Panc1 (cell line): ENCODE measurements at regions not wholly inside any gene's neighbourhood (a gene's known extent, or its start where the extent isn't known, plus 50 kb on each side); places are given as distances from the start of the nearest gene placed in this dataset.

ENCODE experiments used
- POLR2AphosphoS5 ChIP-seq: IDR thresholded peaks from 2 replicates; pipeline ENCODE4 v1.6.1; 2012; ENCODE audit warnings: mild to moderate bottlenecking, low read depth, low read length, moderate library complexity
- SIN3A ChIP-seq: IDR thresholded peaks from 2 replicates; pipeline ENCODE4 v1.6.1; 2012; ENCODE audit warnings: low read depth, mild to moderate bottlenecking, low read length, moderate library complexity, borderline replicate concordance; ENCODE audit not compliant: insufficient read depth
- TF ChIP-seq, protein P1 (sequence below): fragments of 450-650 bp; IDR thresholded peaks from 2 replicates; pipeline ENCODE4 v1.5.1; 2017; ENCODE audit warnings: mild to moderate bottlenecking
- TF ChIP-seq, protein P2 (sequence below), 2 experiments: IDR thresholded peaks; 2 replicates each; pipeline ENCODE4 v1.6.1; 2011 to 2012; ENCODE audit warnings: low read depth in 2 of 2, control low read depth in 1 of 2, low read length in 1 of 2, mild to moderate bottlenecking in 1 of 2, moderate library complexity in 1 of 2; ENCODE audit not compliant: insufficient read depth in 1 of 2

DNA sequence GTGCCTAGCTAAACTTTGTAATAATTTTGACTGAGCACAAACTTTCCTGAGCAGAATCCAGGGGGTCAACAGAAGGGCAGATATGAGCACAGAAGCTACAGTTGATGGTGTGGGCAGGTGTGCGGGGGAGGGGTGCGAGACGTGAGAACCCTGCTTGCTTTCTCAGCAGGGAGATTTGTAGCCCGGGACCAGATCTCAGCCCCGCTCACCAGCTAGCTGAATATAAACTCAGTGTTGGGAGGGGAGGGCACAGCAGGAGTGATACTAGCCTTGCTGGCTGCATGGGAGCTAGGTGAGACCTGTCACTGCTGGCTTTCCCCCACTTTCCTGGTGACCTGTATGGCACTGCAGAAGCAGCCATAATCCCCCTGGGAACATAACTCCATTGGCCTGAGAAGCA lies 83.4 kb downstream of the CLDN1 start:
- TF ChIP-seq, protein P1, sequence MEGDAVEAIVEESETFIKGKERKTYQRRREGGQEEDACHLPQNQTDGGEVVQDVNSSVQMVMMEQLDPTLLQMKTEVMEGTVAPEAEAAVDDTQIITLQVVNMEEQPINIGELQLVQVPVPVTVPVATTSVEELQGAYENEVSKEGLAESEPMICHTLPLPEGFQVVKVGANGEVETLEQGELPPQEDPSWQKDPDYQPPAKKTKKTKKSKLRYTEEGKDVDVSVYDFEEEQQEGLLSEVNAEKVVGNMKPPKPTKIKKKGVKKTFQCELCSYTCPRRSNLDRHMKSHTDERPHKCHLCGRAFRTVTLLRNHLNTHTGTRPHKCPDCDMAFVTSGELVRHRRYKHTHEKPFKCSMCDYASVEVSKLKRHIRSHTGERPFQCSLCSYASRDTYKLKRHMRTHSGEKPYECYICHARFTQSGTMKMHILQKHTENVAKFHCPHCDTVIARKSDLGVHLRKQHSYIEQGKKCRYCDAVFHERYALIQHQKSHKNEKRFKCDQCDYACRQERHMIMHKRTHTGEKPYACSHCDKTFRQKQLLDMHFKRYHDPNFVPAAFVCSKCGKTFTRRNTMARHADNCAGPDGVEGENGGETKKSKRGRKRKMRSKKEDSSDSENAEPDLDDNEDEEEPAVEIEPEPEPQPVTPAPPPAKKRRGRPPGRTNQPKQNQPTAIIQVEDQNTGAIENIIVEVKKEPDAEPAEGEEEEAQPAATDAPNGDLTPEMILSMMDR = no peak
- no peak for TF ChIP-seq POLR2AphosphoS5
- TF ChIP-seq, protein P2, sequence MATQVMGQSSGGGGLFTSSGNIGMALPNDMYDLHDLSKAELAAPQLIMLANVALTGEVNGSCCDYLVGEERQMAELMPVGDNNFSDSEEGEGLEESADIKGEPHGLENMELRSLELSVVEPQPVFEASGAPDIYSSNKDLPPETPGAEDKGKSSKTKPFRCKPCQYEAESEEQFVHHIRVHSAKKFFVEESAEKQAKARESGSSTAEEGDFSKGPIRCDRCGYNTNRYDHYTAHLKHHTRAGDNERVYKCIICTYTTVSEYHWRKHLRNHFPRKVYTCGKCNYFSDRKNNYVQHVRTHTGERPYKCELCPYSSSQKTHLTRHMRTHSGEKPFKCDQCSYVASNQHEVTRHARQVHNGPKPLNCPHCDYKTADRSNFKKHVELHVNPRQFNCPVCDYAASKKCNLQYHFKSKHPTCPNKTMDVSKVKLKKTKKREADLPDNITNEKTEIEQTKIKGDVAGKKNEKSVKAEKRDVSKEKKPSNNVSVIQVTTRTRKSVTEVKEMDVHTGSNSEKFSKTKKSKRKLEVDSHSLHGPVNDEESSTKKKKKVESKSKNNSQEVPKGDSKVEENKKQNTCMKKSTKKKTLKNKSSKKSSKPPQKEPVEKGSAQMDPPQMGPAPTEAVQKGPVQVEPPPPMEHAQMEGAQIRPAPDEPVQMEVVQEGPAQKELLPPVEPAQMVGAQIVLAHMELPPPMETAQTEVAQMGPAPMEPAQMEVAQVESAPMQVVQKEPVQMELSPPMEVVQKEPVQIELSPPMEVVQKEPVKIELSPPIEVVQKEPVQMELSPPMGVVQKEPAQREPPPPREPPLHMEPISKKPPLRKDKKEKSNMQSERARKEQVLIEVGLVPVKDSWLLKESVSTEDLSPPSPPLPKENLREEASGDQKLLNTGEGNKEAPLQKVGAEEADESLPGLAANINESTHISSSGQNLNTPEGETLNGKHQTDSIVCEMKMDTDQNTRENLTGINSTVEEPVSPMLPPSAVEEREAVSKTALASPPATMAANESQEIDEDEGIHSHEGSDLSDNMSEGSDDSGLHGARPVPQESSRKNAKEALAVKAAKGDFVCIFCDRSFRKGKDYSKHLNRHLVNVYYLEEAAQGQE (IDR thresholded peaks at IDR 0.05; ENCODE audit: insufficient read depth in 1 of 2, low read depth in 2 of 2, low read length in 1 of 2) = no peak
- no peak for TF ChIP-seq SIN3A
